Suprapubic skin (tissue), 3 donors: ENCODE measurements at regions not wholly inside any gene's neighbourhood (a gene's known extent, or its start where the extent isn't known, plus 50 kb on each side); places are given as distances from the start of the nearest gene placed in this dataset.

Source experiments
- CTCF ChIP-seq, 2 donors: fragments of 200-600 bp in 1 of 2; fragments of 450-650 bp in 1 of 2; sonication (generic) in 1 of 2; IDR thresholded peaks; one replicate each; pipeline ENCODE4 v1.5.1; 2016 to 2019; ENCODE audit warnings: antibody characterized with exemption in 2 of 2, mild to moderate bottlenecking in 1 of 2, moderate library complexity in 1 of 2
- POLR2AphosphoS5 ChIP-seq, 3 donors: sonication (generic); formaldehyde crosslinking; IDR thresholded peaks; one replicate each; pipeline ENCODE4 v1.6.1; 2017; ENCODE audit warnings: antibody characterized with exemption in 3 of 3

GRCh38 chr6:146946559-146946958 lies 257.7 kb upstream of the STXBP5 start:
- TF ChIP-seq CTCF (IDR thresholded peaks at IDR 0.05) (no peak), POLR2AphosphoS5 (IDR thresholded peaks at IDR 0.05) (no peak)
